WERI-Rb-1 (cell line): ENCODE measurements at regions not wholly inside any gene's neighbourhood (a gene's known extent, or its start where the extent isn't known, plus 50 kb on each side); places are given as distances from the start of the nearest gene placed in this dataset.

ENCODE experiments used
- DNase-seq: peaks from one replicate; pipeline ENCODE4 v3.0.0-alpha.2; 2020
- H3K27ac ChIP-seq: fragments of 250-450 bp; sonication (Bioruptor Pico); 2 replicates; pipeline ENCODE4 v1.5.1; 2020; ENCODE audit warnings: mild to moderate bottlenecking, moderate library complexity
- H3K27me3 ChIP-seq: fragments of 250-450 bp; sonication (Bioruptor Pico); 2 replicates; pipeline ENCODE4 v1.5.1; 2021; ENCODE audit warnings: mild to moderate bottlenecking, low read depth, moderate library complexity; ENCODE audit not compliant: insufficient read depth, severe bottlenecking
- H3K36me3 ChIP-seq: fragments of 250-450 bp; sonication (Bioruptor Pico); 2 replicates; pipeline ENCODE4 v1.5.1; 2020; ENCODE audit warnings: mild to moderate bottlenecking, moderate library complexity
- H3K4me3 ChIP-seq: 2 replicates; pipeline ENCODE4 v1.5.1; 2011; ENCODE audit warnings: low read depth, mild to moderate bottlenecking, control low read depth, low read length
- H3K9me3 ChIP-seq: fragments of 250-450 bp; sonication (Bioruptor Pico); 2 replicates; pipeline ENCODE4 v1.5.1; 2021; ENCODE audit warnings: mild to moderate bottlenecking, moderate library complexity; ENCODE audit not compliant: severe bottlenecking
- TF ChIP-seq, protein P1 (sequence below): IDR thresholded peaks from 2 replicates; pipeline ENCODE4 v1.5.1; 2011; ENCODE audit warnings: low read depth, mild to moderate bottlenecking, control low read depth, inconsistent platforms, low read length

DNA sequence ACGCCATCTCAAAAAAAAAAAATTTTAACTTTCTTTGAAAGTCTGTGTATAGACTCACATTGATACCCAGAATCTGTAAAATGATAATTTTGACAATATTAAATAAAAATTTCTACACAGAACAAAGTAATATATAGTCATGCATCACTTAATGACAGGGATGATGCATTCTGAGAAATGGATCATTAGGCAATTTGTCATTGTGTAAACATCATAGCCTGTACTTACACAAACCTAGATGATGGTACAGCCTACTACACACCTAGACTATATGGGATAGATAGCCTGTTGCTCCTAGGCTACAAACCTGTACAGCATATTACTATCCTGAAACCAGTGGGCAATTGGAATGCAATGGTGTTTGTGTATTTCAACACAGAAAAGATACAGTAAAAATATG, 107.7 kb downstream of the BLTP1 start:
- Histone ChIP-seq H3K36me3 (peaks cover 40% of the 10 kb centered on the region), H3K4me3 (no peak overlapping the region), H3K27ac (no peak overlapping the region), H3K27me3 (no peaks in the 10 kb centered on the region), H3K9me3 (no peaks in the 10 kb centered on the region)
- no peak for DNase-seq
- TF ChIP-seq, protein P1, sequence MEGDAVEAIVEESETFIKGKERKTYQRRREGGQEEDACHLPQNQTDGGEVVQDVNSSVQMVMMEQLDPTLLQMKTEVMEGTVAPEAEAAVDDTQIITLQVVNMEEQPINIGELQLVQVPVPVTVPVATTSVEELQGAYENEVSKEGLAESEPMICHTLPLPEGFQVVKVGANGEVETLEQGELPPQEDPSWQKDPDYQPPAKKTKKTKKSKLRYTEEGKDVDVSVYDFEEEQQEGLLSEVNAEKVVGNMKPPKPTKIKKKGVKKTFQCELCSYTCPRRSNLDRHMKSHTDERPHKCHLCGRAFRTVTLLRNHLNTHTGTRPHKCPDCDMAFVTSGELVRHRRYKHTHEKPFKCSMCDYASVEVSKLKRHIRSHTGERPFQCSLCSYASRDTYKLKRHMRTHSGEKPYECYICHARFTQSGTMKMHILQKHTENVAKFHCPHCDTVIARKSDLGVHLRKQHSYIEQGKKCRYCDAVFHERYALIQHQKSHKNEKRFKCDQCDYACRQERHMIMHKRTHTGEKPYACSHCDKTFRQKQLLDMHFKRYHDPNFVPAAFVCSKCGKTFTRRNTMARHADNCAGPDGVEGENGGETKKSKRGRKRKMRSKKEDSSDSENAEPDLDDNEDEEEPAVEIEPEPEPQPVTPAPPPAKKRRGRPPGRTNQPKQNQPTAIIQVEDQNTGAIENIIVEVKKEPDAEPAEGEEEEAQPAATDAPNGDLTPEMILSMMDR, result no peak

DNA sequence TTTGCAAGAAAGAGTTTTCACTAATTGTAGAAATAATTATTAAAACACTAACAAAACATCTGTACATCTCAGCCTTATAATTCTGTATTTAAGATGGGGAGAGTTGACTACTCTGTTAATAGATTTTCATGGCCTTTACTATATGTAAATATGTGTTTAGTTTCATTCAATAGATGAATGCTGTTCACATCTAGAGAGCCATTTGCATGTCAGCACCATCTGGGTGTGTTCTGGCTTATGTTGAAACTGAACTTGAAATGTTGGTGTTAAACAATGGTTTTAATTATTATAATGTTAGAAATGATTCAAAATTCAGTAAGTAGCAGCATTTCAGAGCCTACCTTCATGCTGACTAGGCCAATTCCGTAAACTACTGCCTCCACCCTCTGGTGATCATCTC, 102.5 kb upstream of the ADAD1 start:
- TF ChIP-seq, protein P1, result no peak
- Histone ChIP-seq H3K36me3 (peaks cover 9% of the 10 kb centered on the region), H3K4me3 (no peak overlapping the region), H3K27ac (no peak overlapping the region), H3K9me3 (no peaks in the 10 kb centered on the region), H3K27me3 (no peaks in the 10 kb centered on the region)
- no peak for DNase-seq

DNA sequence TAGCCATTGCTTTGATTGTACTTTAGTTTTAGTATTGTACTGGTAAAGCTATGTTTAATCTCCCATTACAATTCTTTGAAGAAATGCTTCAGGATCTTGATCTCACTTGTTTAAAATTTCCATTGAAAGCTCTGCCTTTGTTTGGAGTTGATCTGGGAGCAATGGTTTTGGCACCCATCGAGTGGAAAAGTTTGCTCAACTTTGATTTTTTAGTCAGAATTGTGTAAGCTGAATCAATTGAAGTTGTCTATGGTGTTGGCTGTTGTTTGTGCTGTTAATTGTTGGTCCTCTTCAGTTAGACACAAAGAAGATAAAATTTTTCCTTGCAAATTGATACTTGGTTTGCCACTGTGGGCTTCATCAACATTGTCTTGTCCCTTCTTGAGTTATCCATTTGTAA, 99.8 kb upstream of the ADAD1 start:
- Histone ChIP-seq H3K27ac (no peak overlapping the region), H3K4me3 (no peak overlapping the region), H3K27me3 (no peaks in the 10 kb centered on the region), H3K36me3 (peaks cover 6% of the 10 kb centered on the region), H3K9me3 (no peaks in the 10 kb centered on the region)
- no peak for DNase-seq
- TF ChIP-seq, protein P1, result no peak

DNA sequence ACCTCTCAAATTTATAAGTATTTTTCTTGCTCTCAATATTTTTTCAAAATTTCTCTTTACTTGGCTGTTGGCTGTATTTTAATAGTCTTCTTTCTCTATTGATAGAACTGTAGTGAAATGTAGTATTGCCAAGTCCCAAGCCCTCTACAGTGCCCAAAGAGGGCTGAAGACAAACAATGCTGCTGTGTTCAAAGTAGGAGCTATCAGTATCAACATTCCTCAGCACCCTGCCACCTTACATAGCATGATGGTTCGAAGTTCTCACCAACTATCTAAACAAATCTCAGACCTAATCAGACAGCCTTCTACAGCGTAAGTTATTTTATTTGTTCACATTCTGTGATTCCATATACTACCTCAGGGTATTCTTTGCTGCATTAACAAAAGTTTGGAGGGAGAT, 99.1 kb upstream of the ADAD1 start:
- TF ChIP-seq, protein P1, result no peak
- Histone ChIP-seq H3K27ac (no peak overlapping the region), H3K9me3 (no peaks in the 10 kb centered on the region)

DNA sequence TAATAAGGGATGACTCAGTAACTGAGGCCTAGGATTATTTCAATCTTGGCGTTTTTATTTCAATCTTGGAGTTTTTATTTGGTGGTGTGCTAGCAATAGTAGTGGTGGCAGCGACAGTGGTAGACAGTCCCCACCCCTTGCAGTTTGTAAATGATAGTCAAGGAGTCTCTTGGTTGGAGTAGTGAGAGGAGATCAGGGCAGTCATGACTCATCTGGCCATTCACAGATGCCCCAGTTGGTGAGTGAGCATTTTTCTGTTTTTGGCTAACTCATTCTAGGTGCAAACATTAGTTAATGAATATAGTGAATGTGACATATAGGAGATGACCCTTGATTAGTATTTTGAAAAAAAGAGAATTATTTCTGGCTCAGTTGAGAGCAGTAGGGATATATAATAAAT, 93.5 kb upstream of the ADAD1 start:
- DNase-seq, result no peak
- peaks cover 5% of the 10 kb centered on the region for H3K36me3 ChIP-seq
- no peaks in the 10 kb centered on the region for H3K9me3 ChIP-seq
- H3K4me3 ChIP-seq, result no peak overlapping the region
- no peaks in the 10 kb centered on the region for H3K27me3 ChIP-seq
- H3K27ac ChIP-seq, result no peak overlapping the region
- TF ChIP-seq, protein P1, result no peak

More for the DNA sequence above, 99.1 kb upstream of the ADAD1 start:
- H3K36me3 ChIP-seq, result peaks cover 4% of the 10 kb centered on the region
- DNase-seq, result no peak
- H3K27me3 ChIP-seq, result no peaks in the 10 kb centered on the region
- no peak overlapping the region for H3K4me3 ChIP-seq
